Fibroblast of lung (primary cell): ENCODE measurements at regions not wholly inside any gene's neighbourhood (a gene's known extent, or its start where the extent isn't known, plus 50 kb on each side); places are given as distances from the start of the nearest gene placed in this dataset.

Experiments used
- DNase-seq, 2 donors: peaks; one replicate each; pipeline versions ENCODE4 v3.0.0 to v3.0.0-alpha.2; 2010; ENCODE audit warnings: low read depth in 2 of 2
- H2AFZ ChIP-seq: 2 replicates; pipeline ENCODE4 v1.5.1; 2012; ENCODE audit warnings: low read length, control low read depth, inconsistent platforms
- H3K27ac ChIP-seq: 2 replicates; pipeline ENCODE4 v1.5.1; 2011; ENCODE audit warnings: low read length, control low read depth; ENCODE audit not compliant: insufficient read depth
- H3K27me3 ChIP-seq: 2 replicates; pipeline ENCODE4 v1.5.1; 2011; ENCODE audit warnings: mild to moderate bottlenecking, low read length; ENCODE audit not compliant: control insufficient read depth, insufficient read depth
- H3K36me3 ChIP-seq: 2 replicates; pipeline ENCODE4 v1.5.1; 2011; ENCODE audit warnings: low read length; ENCODE audit not compliant: control insufficient read depth, insufficient read depth
- H3K4me1 ChIP-seq: 2 replicates; pipeline ENCODE4 v1.5.1; 2011; ENCODE audit warnings: low read length; ENCODE audit not compliant: control insufficient read depth, insufficient read depth; ENCODE audit errors: extremely low read depth
- H3K4me2 ChIP-seq: 2 replicates; pipeline ENCODE4 v1.5.1; 2011; ENCODE audit warnings: low read length, control low read depth; ENCODE audit not compliant: insufficient read depth; ENCODE audit errors: extremely low read depth
- H3K4me3 ChIP-seq, 4 experiments: fragments of 200-600 bp in 1 of 4; sonication (generic) in 1 of 4; replicated peaks in 1 of 4; 2 replicates each; pipeline ENCODE4 v1.5.1; 2011 to 2016; ENCODE audit warnings: low read length in 4 of 4, low read depth in 3 of 4, mild to moderate bottlenecking in 3 of 4, control low read depth in 2 of 4, inconsistent platforms in 1 of 4, mixed read lengths in 1 of 4; ENCODE audit not compliant: insufficient read depth in 1 of 4; ENCODE audit errors: control extremely low read depth in 1 of 4
- H3K79me2 ChIP-seq: 2 replicates; pipeline ENCODE4 v1.5.1; 2012; ENCODE audit warnings: mild to moderate bottlenecking, low read length, inconsistent platforms; ENCODE audit not compliant: control insufficient read depth, insufficient read depth
- H3K9ac ChIP-seq: 2 replicates; pipeline ENCODE4 v1.5.1; 2011; ENCODE audit warnings: mild to moderate bottlenecking, low read length, control low read depth; ENCODE audit not compliant: insufficient read depth
- H3K9me3 ChIP-seq: 2 replicates; pipeline ENCODE4 v1.5.1; 2012; ENCODE audit warnings: low read depth, low read length; ENCODE audit not compliant: control insufficient read depth, insufficient read depth
- H4K20me1 ChIP-seq: 2 replicates; pipeline ENCODE4 v1.5.1; 2011; ENCODE audit warnings: low read length; ENCODE audit not compliant: control insufficient read depth, insufficient read depth; ENCODE audit errors: extremely low read depth
- CTCF ChIP-seq, 2 donors: IDR thresholded peaks in 1 of 2; conservative IDR thresholded peaks in 1 of 2; 1 replicate in 1 of 2; 2 replicates in 1 of 2; pipeline ENCODE4 v1.5.1; 2011 to 2012; ENCODE audit warnings: low read length in 2 of 2, control low read depth in 1 of 2, inconsistent platforms in 1 of 2, low read depth in 1 of 2, mild to moderate bottlenecking in 1 of 2
- EZH2 ChIP-seq: IDR thresholded peaks from 2 replicates; pipeline ENCODE4 v1.5.1; 2012; ENCODE audit warnings: low read length, control low read depth, mild to moderate bottlenecking; ENCODE audit errors: missing control alignments

DNA sequence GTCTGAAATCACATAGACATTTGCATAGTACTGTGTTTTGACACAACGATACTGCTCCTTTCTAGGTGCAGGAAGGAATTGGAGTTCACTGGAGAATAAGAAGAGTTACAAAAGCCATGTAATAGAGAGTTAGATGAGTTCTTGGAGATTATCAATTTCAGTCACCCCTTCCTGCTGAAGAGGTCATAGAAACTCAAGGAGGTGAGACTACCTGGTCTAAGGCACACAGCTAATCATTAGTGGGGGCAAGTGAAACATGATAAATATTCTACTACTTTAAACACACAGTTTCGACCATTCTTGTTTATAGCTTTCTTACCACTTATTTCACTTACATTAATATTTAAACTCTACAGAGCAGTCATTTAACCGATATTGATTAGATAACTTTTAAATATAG is 286.9 kb upstream of the NXPH2 start:
- TF ChIP-seq EZH2, result no peak
- TF ChIP-seq CTCF (conservative IDR thresholded peaks at IDR 0.05 in 1 of 2, IDR thresholded peaks at IDR 0.05 in 1 of 2; ENCODE audit: low read depth in 1 of 2, low read length in 2 of 2), result no peak
- Histone ChIP-seq H3K4me2 (no peak overlapping the region), H2AFZ (no peak overlapping the region), H3K79me2 (no peaks in the 10 kb centered on the region), H3K4me3 (no peak overlapping the region), H4K20me1 (no peaks in the 10 kb centered on the region), H3K9ac (no peak overlapping the region), H3K9me3 (no peaks in the 10 kb centered on the region), H3K4me1 (no peaks in the 10 kb centered on the region), H3K36me3 (no peaks in the 10 kb centered on the region), H3K27me3 (no peaks in the 10 kb centered on the region), H3K27ac (no peak overlapping the region)
- DNase-seq, result no peak

DNA sequence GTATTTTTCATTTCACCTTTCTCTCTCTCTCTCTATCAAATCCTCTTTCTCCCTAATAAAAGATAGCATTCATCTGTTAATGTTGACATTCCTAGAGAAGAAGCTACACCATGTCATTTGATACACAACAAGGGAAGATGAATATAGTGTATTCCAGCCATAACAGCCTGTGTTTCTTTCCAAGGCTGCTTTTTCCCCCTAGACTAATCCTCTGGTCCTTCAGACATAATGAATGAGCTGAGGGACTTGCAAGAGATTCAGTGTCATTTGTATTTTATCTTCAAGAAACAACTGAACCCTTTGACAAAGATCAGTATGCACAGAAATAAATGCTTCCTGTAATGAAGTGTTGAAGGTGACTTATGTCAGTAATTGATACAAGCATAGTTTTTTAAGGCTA is 284.0 kb upstream of the NXPH2 start:
- TF ChIP-seq EZH2 (no peak), CTCF (conservative IDR thresholded peaks at IDR 0.05 in 1 of 2, IDR thresholded peaks at IDR 0.05 in 1 of 2; ENCODE audit: low read depth in 1 of 2, low read length in 2 of 2) (no peak)
- Histone ChIP-seq H4K20me1 (no peaks in the 10 kb centered on the region), H3K4me2 (no peak overlapping the region)

DNA sequence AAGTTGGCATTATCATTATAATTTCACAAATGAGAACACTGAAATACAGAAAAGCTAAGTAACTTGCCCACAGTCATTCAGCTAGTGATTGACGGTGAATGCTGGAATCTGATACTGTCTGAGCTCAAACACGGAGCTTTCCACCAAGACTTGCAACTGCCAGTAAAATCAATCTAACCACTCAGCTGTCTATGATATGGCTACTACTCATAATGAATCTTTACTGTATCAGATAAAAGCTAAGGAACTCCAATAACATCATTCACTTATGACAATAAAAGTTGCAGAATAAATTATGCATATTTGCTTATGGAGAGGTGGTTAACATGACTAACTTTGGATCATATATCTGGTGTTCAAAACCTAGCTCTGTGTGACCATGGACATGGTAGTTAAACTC is 279.4 kb upstream of the NXPH2 start:
- no peak for DNase-seq
- Histone ChIP-seq H3K4me3 (no peak overlapping the region), H3K4me1 (no peaks in the 10 kb centered on the region), H3K4me2 (no peak overlapping the region), H4K20me1 (no peaks in the 10 kb centered on the region), H3K79me2 (no peaks in the 10 kb centered on the region), H3K9ac (no peak overlapping the region), H3K27ac (no peak overlapping the region), H3K36me3 (no peaks in the 10 kb centered on the region), H3K27me3 (no peaks in the 10 kb centered on the region), H3K9me3 (no peaks in the 10 kb centered on the region), H2AFZ (no peak overlapping the region)
- TF ChIP-seq CTCF (conservative IDR thresholded peaks at IDR 0.05 in 1 of 2, IDR thresholded peaks at IDR 0.05 in 1 of 2; ENCODE audit: low read depth in 1 of 2, low read length in 2 of 2) (no peak), EZH2 (no peak)

More for the DNA sequence above, 284.0 kb upstream of the NXPH2 start:
- DNase-seq, result no peak
- Histone ChIP-seq H3K79me2 (no peaks in the 10 kb centered on the region), H3K27ac (no peak overlapping the region), H3K36me3 (no peaks in the 10 kb centered on the region), H2AFZ (no peak overlapping the region), H3K4me3 (no peak overlapping the region), H3K4me1 (no peaks in the 10 kb centered on the region), H3K9ac (no peak overlapping the region), H3K9me3 (no peaks in the 10 kb centered on the region), H3K27me3 (no peaks in the 10 kb centered on the region)
